ENCODE measurements at regions not wholly inside any gene's neighbourhood (a gene's known extent, or its start where the extent isn't known, plus 50 kb on each side); places are given as distances from the start of the nearest gene placed in this dataset.
A peak's percentile ranks its signal among the peaks of the same experiment; 100 is the strongest.

DNA sequence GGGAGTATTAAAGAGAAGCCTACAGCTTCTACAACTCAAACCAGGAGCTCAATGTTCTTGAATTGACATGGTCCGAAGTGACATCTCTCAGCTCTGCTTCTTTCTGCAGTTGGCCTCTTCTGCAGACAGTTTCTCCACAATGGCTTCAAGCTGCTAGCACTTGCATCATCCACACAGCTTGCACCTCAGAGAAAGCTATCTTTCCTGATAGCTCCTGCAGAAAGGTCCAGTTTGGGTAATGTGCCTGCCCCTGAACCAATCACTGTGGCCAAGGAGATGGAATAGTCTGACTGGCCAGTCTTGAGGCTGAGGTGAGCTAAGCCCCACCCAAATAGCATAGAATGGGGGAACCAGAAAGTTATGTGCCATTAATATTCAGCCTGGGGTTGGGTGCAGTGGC is 95.8 kb upstream of the ABCA1 start:
- DNase-seq: no peak

DNA sequence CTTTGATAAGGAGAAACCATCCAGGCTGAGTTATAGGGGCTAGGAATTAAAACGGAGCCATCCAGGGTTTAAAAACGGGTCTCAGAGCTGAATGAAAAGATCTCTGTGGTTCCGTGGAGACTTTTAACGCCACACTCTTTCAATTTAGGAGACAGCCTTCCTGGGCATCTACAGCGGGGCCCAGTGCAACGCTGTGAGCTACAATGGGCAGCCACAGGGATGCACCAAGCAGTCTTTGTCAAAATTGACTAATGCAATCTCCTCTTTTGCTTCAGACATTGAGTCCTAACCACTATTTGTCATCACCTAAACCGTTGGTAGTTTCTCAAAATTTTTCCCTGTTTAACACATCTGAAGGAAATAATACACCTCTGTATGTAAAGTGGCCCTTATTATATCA is 96.6 kb upstream of the ABCA1 start:
- peak; percentile 19 for DNase-seq

DNA sequence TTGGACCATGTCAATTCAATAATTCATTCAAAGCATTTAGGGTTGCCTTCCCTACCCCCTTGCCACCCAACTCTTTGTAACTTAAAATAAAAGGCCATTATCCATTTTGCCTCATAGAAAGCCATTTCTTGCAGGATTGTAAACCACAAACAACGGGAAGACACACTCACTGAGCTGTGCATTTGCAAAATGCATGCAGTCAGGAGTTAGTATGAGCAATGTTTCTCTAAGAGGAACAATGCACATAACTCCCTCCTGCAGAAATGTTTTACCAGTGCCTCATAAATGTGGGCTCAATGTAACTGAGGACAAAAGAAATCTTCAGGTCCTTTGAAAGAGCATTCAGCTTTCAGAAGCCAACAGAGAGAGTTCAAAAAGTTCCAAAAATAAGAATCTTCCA is 98.5 kb upstream of the ABCA1 start:
- peak; percentile 39 for DNase-seq

DNA sequence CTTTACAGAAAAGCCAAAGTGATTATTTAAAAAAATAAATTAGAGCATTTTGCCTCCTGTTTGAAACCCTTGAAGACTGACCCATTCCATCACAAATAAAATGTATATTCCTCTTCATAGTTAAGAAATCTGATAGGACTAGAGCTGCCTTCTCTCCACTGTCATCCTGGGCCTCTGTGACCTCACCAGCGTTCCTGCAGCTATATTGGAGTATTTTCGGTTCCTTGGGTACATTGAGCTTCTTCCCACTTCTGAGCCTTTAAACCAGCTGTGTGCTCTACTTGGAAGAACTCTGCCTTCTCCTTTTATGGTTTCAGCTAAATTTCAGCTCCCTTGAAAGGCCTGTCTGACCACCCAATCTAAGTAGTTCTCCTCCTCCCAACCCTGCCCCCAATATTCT is 99.1 kb upstream of the ABCA1 start:
- peak; percentile 77 for DNase-seq

GRCh38 chr9:105030285-105030684 is 102.3 kb upstream of the ABCA1 start:
- no peak for DNase-seq

- no peak for DNase-seq
Observed at GRCh38 chr9:105037139-105037538, 109.2 kb upstream of the ABCA1 start.

GRCh38 chr9:105038051-105038450 is 110.1 kb upstream of the ABCA1 start:
- DNase-seq: no peak

DNA sequence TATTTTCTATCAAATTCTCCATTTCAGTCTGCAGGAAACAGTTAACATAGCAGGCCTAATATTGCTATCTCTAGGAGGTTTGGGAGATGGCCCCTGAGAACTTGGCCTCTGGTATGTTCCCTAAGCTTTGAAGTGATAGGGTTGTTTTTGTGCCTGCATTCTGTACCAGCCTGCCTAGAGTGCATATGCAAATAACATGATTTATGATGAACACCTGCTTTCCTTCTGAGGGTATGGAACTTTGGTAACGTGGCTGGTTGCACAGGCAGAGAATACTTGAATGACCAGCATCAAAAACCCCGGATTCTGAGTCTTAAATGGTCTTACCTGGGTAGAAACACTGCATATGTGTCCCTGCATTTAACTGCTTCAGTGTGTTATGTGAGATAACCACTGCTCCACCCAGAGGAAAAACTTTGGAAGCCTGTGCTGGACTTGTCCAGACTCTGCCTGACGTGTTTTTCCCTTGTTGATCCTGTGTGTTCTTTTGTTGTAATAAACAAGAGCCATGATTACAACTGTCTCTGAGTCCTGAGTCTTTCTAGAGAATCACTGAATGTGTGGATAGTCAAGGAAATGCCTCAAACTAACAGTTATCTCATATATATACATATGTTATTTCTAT is 111.3 kb upstream of the ABCA1 start:
- DNase-seq: no peak

GRCh38 chr9:105043370-105043936 is 115.5 kb upstream of the ABCA1 start:
- DNase-seq: no peak

- DNase-seq: no peak
Observed at GRCh38 chr9:105044518-105044917, 116.6 kb upstream of the ABCA1 start.

GRCh38 chr9:105046907-105047741 is 119.2 kb upstream of the ABCA1 start:
- no peak for DNase-seq

- no peak for DNase-seq
Observed at GRCh38 chr9:105047742-105048041, 119.7 kb upstream of the ABCA1 start.

GRCh38 chr9:105048331-105048730 is 120.4 kb upstream of the ABCA1 start:
- DNase-seq: no peak

DNA sequence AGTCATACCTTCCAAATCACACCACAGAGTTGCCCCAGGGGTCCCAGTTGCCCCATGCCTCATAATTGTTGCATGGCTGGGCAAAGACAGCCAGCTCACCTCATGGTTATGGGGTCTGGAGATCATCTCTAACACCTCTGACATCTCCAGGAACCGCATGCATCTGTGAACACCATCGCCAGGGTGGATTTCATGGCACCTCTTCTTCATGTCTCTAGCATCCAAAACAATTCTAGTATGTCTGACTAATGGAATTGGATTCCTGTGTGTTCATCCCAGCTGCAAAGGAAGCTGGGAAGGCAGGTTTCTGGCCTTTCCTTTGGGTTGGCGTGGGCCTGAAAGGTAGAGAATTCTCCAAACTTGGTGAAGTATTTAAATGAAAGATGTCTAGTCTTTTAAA is 122.3 kb upstream of the ABCA1 start:
- DNase-seq: no peak

DNA sequence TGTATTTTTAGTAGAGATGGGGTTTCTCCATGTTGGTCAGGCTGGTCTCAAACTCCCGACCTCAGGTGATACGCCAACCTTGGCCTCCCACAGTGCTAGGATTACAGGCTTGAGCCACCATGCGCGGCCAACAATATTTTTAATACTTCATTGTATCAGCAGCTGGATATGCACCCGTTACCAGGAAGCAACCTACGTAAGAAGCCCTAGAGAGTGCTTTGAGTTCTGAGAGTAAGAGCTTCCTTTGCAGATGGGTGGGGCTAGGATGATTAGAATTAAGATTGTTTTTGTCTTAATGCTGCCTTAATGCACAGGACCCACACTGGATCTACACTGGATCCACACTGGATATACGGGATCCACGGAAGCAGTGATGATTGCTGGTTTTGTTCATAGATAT is 123.9 kb upstream of the ABCA1 start:
- no peak for DNase-seq

GRCh38 chr9:105052346-105052745 is 124.4 kb upstream of the ABCA1 start:
- DNase-seq: peak; percentile 15

DNA sequence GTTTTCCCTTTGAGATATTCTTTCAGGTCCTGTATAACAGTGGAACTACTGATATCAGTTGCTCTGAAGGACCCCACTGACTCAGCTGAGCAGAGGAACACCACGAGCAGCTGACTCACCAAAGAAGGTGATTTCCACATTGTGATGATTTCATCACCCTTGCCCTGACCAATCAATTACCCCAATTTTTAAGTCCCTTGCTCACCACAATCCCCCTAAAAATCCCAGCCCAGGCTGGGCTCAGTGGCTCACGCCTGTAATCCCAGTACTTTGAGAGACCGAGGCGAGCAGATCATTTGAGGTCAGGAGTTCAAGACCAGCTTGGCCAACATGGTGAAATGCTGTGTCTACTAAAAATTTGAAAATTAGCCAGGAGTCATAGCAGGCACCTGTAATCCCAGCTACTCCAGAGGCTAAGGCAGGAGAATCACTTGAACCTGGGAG is 125.3 kb upstream of the ABCA1 start:
- peak; percentile 96 for DNase-seq

- DNase-seq: peak; percentile 5
Observed at GRCh38 chr9:105054491-105054890, 126.5 kb upstream of the ABCA1 start.

GRCh38 chr9:105055917-105056316 is 128.0 kb upstream of the ABCA1 start:
- DNase-seq: no peak

DNA sequence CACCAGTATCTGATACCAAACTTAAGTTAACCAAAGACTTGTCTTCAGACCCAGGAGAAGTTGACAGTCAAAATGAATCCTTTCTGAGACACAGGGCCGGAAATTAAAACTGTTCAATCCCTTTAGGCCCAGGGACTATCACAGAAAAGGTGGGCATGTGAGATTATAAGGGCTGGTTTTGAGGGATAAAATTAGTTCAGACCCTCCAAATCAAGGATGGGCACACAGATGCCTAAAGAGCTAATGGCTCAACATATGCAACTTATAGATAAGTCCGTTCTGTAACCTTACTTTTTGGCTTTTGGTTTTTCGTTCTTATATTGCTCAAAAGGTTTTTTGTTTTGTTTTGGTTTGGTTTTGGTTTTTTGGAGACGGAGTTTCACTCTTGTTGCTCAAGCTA is 129.6 kb upstream of the ABCA1 start:
- DNase-seq: no peak

- no peak for DNase-seq
Observed at GRCh38 chr9:105059252-105059651, 131.3 kb upstream of the ABCA1 start.

DNA sequence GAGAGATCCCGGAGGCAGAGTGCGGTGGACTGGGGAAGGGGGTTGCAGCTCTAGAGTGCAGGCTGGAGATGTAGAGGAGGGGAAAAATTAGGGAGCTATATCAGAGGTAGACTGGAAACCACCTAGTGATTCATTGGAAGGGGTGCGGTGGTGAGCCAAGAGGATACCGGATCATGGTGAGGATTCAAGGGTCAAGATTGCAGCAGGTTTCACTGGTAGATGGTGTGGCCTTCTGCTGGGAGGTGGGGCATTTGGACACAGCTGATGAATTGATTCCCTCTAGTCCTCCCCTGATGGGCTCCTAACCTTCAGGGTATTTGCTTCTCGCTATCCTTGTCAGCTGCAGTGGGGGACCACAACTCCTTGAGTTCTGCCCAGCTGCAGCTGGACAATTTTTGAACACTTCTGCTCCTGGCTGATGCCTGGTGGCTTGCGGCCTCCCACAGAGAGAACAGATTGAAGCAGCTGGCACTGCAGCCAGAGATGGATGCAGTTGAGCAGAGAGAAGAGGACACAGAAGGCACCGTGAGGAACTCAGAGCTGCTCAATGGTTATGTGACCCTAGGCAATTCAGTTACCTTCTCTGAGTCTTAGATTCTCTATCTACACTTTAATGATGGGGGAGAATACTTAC is 134.4 kb upstream of the ABCA1 start:
- peak; percentile 81 for DNase-seq

DNA sequence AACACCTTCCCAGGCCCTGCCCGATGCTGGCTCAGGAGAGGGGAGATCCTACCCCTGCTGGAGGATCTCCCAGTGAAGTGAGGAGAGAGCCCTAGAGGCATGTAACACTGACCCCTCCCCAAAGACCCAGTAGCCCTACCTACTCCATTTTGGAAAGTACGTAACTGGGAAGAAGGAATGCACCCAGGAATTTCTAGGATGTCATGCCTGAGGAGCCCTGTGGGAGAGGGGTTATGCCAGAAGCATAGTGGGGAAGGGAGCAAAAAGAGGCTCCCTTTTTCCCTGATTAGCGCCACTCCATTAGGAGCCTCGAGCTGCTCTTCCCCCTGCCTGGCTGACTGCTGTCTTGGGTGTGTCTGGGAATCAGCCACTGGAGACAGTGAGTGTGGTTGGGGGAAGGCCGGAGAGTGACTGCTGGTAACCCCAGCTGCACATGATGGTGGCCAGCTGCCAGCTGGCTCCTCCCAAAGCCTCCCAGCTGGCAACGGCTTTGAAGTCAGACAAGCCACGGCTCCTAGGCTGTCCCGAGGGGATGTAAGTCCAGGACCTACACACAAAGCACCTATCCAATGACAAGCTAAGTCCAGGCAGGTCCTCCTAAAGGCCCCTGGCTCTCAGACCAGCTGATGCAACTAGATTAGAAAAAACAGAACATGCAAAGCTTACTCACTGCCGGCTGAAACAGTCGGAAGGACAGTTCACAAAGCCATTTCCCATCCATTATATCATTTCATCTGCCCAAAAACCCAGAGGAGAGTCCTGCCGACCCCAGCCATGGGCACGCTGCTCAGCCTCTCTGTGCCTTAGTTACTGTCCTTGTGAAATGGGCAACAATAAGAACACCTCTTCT is 136.5 kb upstream of the ABCA1 start:
- DNase-seq: peak; percentile 85
